Hepatocyte (in vitro differentiated cells): ENCODE measurements at regions not wholly inside any gene's neighbourhood (a gene's known extent, or its start where the extent isn't known, plus 50 kb on each side); places are given as distances from the start of the nearest gene placed in this dataset.

Source experiments
- EZH2phosphoT487 ChIP-seq: fragments of 200-600 bp; sonication (generic); IDR thresholded peaks from one replicate; pipeline ENCODE4 v1.6.1; 2018; ENCODE audit warnings: antibody characterized with exemption, mild to moderate bottlenecking, low read depth, moderate library complexity; ENCODE audit not compliant: unreplicated experiment, severe bottlenecking
- TF ChIP-seq, protein P1 (sequence below): fragments of 200-600 bp; sonication (generic); IDR thresholded peaks from 2 replicates; pipeline ENCODE4 v1.5.1; 2016; ENCODE audit warnings: antibody characterized with exemption, mild to moderate bottlenecking; ENCODE audit not compliant: poor library complexity

GRCh38 chr7:15820319-15820718, 133.8 kb upstream of the MEOX2 start:
- TF ChIP-seq, protein P1, sequence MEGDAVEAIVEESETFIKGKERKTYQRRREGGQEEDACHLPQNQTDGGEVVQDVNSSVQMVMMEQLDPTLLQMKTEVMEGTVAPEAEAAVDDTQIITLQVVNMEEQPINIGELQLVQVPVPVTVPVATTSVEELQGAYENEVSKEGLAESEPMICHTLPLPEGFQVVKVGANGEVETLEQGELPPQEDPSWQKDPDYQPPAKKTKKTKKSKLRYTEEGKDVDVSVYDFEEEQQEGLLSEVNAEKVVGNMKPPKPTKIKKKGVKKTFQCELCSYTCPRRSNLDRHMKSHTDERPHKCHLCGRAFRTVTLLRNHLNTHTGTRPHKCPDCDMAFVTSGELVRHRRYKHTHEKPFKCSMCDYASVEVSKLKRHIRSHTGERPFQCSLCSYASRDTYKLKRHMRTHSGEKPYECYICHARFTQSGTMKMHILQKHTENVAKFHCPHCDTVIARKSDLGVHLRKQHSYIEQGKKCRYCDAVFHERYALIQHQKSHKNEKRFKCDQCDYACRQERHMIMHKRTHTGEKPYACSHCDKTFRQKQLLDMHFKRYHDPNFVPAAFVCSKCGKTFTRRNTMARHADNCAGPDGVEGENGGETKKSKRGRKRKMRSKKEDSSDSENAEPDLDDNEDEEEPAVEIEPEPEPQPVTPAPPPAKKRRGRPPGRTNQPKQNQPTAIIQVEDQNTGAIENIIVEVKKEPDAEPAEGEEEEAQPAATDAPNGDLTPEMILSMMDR = no peak
- no peak for TF ChIP-seq EZH2phosphoT487
